GM18526 (cell line): ENCODE measurements at regions not wholly inside any gene's neighbourhood (a gene's known extent, or its start where the extent isn't known, plus 50 kb on each side); places are given as distances from the start of the nearest gene placed in this dataset.

Experiments used
- POLR2A ChIP-seq: IDR thresholded peaks from 3 replicates; pipeline ENCODE4 v1.6.1; 2011; ENCODE audit not compliant: insufficient read length; ENCODE audit errors: extremely low read depth

DNA sequence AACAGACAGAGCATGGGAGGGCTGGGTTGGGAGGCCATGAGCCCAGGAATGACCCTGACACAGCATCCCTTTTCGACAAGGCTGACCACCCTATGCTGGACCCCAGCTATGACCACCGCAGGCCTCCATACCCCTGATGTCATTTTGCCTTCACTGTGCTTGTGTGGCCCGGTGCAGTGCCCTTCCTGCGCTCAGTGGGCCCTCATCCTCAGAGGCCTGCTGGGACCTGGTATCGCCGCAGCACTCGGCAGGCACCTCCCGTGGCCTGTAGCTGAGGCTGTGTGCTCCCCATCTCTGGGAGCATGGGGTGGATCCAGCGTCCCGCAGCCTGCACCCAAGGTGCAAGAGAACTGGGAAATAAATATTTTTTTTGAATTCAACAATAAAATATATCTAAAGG, 73.1 kb upstream of the MEF2A start:
- no peak for TF ChIP-seq POLR2A

DNA sequence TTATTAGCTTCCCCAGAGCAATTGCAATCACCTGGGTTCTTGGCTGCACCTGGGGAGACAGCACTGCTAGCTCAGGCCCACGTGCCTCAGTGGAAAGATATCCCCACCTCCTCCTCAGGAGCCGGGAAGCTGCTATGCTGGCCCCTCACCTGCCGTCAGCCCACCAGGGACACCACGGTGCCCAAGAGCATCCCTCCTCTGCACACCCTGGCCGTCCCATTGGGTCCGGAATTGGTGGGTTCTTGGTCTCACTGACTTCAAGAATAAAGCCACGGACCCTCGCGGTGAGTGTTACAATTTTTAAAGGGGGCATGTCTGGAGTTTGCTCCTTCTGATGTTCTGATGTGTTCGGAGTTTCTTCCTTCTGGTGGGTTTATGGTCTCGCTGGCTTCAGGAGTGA, 72.3 kb upstream of the MEF2A start:
- TF ChIP-seq POLR2A: no peak

DNA sequence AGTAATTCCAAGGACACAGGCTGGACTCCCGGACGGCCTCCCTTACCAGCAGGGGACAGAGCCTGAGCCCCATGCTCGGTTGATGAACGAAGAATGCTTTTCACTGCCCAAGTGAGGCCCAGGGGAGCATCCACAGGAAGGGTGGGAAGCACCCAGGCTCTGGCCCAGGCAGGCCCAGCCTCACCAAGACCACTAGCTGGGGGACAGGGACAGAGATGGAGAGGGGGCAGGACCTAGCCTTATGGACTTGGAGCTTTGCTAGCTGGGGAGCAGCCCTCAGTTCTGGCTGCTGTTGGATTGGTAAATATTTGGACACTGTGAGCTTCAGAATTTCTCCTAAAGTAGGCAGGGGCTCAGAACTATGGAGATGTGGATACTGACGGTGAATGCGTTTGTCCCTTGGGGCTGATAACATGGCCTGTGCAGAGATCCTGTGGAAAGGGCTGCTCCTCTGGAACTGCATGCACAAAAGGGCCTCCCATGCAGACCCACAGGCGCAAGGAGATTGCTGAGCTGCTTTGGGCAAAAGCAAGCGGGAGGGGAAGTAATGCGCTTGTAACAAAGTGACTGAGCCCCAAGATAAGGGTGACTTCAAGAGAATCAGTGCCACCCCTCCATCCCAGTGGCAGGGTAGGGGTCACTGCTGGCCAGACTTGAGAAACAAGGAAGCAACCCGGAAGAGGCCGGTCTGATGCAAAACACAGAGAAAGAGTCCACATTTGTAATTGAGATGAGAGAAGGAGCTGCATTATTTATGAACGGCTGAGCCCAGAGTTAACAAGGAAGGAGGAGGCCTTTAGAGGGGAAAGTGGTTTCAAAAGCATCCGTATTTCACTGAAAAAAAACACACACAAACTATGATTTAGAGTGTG, 70.1 kb upstream of the MEF2A start:
- TF ChIP-seq POLR2A: no peak

DNA sequence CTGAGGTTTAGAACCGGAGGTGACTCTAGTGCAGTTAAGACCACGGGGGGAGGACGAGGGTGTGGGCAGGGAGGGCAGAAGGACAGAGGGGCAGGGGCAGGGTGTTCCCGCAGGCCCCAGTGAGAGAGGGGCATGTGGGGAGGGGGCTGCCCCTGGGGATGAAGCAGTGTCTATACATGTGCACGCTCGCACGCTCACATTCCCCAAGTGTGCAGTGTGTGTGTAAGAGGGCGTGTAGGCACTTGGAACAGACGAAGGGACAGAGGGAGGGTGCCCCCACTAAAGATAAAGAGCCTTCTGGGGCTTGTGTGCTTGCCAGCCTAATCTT, 69.5 kb upstream of the MEF2A start:
- no peak for TF ChIP-seq POLR2A

DNA sequence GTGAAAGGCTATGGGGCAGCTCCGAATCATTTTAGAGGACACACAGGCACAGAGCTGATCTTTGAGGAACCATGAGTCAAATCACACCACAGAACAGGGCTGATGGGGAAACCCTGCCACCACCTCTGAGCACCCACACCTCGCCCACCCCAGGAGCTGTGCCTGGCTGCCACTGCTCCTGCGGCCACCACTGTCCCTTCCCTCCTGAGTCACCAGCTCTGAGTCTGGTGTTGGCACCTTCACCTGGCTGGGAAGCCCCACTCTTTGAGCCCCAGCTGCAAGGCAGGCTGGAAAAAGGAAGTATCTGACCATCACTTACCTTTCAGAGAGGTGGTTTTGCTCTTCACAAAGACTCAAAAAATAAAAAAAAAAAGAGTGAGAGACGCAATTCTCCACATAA, 63.6 kb upstream of the MEF2A start:
- no peak for TF ChIP-seq POLR2A

DNA sequence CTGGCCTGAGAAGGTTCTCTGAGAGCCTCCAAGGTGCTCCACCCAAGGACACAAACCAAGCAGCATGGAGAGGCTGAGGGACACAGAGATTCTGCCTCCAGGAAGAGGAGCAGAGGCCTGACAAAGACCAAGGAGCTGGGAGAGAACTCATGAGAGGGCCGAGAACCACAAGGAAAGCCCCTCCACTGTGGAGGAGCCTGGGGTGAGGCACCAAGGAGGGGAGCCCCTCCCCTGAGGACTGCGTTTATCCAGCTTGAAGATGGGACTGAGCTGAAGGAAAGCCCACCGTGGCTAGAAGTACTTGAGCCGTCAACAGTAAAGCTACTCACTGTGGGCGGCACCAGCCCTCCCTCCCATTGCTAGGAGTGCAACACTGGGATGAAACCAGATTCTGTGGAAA, 63.1 kb upstream of the MEF2A start:
- no peak for TF ChIP-seq POLR2A

DNA sequence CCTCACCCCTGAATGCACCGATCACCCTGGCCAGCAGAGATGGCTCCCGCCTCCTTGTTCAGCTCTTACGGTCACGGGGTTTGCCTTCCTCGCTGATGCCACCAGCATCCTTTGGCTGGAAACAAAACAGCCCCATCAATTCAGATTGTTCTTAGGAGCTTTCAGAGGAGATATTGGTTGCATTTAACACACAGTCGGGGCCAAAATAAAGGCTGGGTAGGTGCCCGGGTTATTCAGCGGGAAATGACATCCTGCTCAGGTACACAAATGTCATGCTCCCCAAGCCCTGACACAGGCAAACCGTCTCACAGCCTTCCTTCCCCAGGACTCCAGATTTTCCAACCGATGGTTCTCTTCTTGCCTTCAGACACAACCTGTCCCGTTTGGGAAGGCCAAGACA, 62.4 kb upstream of the MEF2A start:
- TF ChIP-seq POLR2A: no peak

DNA sequence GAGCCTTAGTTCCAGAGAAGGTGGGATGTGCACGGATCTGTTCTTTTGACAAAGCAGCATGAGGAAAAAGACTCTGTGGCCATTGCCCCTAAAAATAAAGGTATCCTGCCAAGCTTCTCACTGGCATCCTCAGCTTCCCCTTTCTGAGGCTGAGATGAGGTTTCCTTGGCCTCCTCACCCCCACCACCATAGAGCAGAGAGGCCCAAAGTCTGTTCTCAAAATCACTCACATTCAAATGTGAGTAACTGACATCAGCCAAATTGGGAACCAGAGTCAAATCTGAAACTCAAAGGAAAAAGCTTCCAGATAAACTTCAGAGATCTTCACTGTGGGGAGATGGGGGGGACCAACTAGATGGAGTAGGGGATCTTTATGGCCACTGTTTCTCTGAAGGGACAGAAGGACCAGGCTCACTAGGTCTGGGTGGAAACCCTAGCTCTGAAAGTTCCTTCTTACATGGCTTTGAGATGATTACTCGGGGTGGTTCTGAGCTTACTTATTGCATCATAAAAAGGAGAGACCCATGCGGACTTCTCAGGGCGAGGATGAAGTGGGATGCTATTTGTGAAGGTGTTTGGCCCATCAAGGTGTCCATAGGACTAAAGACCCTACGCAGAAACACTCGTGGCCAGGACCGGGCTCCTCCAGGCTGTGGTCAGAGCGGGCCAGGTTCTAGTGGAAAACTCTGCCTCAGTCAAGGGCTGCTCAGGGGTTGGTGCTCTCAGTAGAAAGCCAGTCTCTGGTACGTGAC, 61.5 kb upstream of the MEF2A start:
- no peak for TF ChIP-seq POLR2A

DNA sequence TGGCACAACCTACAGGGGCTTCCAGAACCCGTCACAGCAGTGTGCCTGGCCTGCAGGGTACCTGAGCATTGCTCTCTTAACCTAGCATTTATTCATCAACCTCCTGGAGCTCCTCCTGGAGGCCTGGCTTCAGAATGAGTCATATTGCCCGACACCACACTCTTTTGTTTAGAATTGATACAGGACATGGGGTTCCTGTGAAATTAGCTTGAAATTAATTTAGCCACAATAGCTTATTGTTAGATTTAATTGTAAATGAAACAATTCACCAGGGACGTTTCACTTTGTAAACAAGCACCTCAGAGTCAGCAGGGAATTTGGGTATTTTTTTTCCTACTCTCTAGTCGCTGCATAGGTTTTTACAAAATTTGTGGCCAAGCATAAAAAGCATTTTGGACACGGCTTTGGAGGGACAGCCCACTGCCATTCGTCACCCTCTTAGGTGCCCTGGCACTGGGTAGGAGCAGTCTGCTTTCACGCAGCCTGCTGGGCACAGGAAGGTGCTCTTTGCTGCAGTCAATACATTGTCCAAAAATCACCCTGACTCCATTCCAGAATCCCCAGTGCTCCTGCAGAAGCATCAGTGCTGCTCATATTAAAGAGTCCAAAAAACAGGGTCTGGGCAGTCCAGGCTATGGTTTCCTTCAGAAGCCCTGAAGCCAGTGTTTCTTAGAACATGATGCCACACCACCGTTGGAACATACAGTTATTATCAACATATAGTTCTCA, 60.8 kb upstream of the MEF2A start:
- peak; percentile 41 for TF ChIP-seq POLR2A

DNA sequence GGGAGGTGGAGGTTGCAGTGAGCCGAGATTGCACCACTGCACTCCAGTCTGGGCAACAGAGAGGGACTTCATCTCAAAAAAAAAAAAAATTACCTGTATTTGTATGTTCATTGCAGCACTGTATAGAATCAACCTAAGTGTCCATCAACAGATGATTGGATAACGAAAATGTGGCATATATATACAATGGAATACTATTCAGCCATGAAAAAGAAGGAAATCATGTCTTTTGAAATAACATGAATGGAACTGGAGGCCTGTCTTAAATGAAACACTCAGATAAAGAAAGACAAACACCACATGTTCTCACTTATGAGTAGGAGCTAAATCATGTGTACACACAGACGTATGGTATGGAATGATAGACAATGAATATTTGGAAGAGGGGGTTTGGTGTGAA, 59.4 kb upstream of the MEF2A start:
- TF ChIP-seq POLR2A: no peak

DNA sequence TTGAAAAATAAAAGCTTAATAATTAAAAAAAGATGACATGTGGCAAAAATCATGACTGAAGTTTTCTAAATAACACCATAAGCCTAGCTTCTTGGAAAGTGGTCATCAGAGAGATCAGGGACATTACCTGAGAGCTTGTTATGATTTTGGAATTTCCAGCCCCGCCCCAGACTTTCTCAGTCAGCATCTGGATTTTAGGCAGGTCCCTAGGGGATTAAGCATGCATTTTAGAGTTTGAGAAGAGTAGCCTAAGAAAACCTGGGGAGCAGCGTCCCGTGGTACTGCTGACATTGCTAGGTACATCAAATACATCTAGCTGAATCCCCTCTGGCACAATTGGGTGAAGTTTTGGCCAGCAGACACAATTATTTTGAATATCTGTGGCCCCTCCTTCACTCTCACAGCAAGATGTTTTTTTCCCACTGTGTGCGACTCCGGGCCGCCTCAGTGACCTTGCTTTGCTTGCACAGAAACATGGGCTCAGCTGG, 58.7 kb upstream of the MEF2A start:
- no peak for TF ChIP-seq POLR2A

DNA sequence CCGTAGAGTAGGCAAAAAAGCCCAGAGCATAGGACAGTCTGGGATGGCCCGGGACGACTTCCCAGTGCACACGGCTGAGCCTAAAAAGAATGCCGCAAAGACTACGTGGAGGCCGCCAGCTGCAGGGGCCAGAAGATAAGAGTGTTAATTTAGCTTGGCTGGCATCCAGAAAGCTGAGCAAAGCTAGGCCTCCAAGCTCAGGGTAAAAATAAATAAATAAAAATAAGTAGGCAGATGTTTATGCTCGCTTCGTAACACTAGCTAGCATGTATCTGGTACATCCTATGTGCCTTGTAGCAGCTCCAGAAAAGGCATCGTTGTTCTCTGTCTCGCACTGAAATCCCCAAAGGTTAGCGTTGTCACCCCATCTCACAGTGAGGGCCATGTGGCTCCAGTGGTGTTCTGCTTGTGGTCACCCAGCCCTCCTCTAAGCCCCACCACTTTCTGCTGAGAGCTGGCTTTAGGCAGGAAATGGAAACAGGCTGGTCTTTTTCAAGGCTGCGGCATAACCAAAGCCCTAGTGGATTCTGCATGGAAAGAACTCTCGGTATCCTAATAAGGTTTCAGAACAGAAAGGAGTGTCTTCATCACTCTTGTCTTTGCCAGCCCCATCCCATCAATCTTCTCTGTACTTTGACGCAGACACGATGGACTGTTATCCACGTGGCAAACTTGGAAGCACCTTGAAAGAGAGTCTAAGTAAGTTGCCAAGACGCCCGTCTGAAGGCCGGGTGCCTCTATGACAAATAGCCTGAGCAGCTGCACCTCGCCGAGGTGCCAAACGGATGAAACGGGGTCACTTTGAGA, 58.1 kb upstream of the MEF2A start:
- TF ChIP-seq POLR2A: no peak

DNA sequence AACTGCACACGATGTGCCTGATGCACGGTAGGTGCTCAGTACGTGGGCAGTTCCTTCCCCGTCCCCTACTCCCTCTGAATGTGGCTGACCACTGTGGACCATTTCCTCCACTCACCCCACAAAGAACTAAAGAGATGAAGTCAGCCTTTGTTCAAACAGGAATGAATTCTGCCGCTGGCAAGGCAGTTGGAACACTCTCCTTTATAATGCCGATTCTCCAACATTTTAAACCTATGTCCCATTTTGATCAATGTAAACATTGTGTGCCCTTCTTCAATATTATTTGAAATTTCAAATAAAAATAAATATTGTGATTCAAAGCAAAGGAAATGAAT, 57.5 kb upstream of the MEF2A start:
- TF ChIP-seq POLR2A: no peak

DNA sequence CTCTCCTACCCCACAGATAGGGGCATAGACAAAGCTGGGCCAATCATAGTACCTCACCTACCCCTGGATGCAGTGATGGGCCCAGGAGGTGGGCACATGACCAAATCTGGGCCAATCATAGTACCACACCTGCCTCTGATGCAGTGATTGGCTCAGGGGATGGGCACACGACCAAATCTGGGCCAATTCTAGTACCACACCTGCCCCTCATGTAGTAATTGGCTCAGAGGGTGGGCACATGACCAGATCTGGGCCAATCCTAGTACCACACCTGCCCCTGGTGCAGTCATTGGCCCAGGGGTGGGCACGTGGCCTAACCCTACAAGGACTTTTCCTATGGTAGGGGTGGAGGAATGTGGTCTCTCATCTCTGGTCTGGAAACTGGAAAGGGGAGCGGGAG, 56.9 kb upstream of the MEF2A start:
- no peak for TF ChIP-seq POLR2A
